ENCODE measurements at regions not wholly inside any gene's neighbourhood (a gene's known extent, or its start where the extent isn't known, plus 50 kb on each side); places are given as distances from the start of the nearest gene placed in this dataset.
"Not testable (repeated sequence)": the region's sequence is repeated elsewhere in the genome, so short reads cannot be mapped to it uniquely, and the experiment has no call there.

GRCh38 chr12:131530422-131530821, 180.5 kb upstream of the SFSWAP start:
- H3K4me1 ChIP-seq (ENCODE audit: control insufficient read depth in 3 of 3, insufficient read depth in 3 of 3, low read length in 3 of 3) = no peaks in the 10 kb centered on the region
- H3K36me3 ChIP-seq (ENCODE audit: control insufficient read depth in 3 of 3, insufficient read depth in 3 of 3, low read length in 3 of 3) = no peaks in the 10 kb centered on the region
- no peaks in the 10 kb centered on the region for H3K9me3 ChIP-seq (ENCODE audit: control insufficient read depth in 3 of 3, low read length in 3 of 3)
- peaks cover 6 to 20% (median 18%) of the 10 kb centered on the region in 3 donors for H3K27me3 ChIP-seq (ENCODE audit: control insufficient read depth in 3 of 3, insufficient read depth in 3 of 3, low read length in 3 of 3)
- no peak overlapping the region for H3K27ac ChIP-seq (ENCODE audit: low read depth, low read length)
- no peak overlapping the region for H3K4me3 ChIP-seq (ENCODE audit: low read length in 3 of 3)
- H3K9ac ChIP-seq (ENCODE audit: low read depth in 1 of 3, low read length in 3 of 3) = no peak overlapping the region

GRCh38 chr12:131533139-131533538, 177.8 kb upstream of the SFSWAP start:
- Histone ChIP-seq H3K4me1 (ENCODE audit: control insufficient read depth in 3 of 3, insufficient read depth in 3 of 3, low read length in 3 of 3) (no peaks in the 10 kb centered on the region), H3K27ac (ENCODE audit: low read depth, low read length) (no peak overlapping the region), H3K27me3 (ENCODE audit: control insufficient read depth in 3 of 3, insufficient read depth in 3 of 3, low read length in 3 of 3) (peaks cover 0 to 21% (median 10%) of the 10 kb centered on the region in 3 donors), H3K36me3 (ENCODE audit: control insufficient read depth in 3 of 3, insufficient read depth in 3 of 3, low read length in 3 of 3) (no peaks in the 10 kb centered on the region), H3K4me3 (ENCODE audit: low read length in 3 of 3) (no peak overlapping the region), H3K9me3 (ENCODE audit: control insufficient read depth in 3 of 3, low read length in 3 of 3) (no peaks in the 10 kb centered on the region), H3K9ac (ENCODE audit: low read depth in 1 of 3, low read length in 3 of 3) (no peak overlapping the region)

GRCh38 chr12:131535779-131536178, 175.1 kb upstream of the SFSWAP start:
- Histone ChIP-seq H3K9ac (ENCODE audit: low read depth in 1 of 3, low read length in 3 of 3) (no peak overlapping the region), H3K9me3 (ENCODE audit: control insufficient read depth in 3 of 3, low read length in 3 of 3) (no peaks in the 10 kb centered on the region), H3K27ac (ENCODE audit: low read depth, low read length) (no peak overlapping the region), H3K4me1 (ENCODE audit: control insufficient read depth in 3 of 3, insufficient read depth in 3 of 3, low read length in 3 of 3) (no peaks in the 10 kb centered on the region), H3K4me3 (ENCODE audit: low read length in 3 of 3) (no peak overlapping the region), H3K27me3 (ENCODE audit: control insufficient read depth in 3 of 3, insufficient read depth in 3 of 3, low read length in 3 of 3) (peaks cover 0 to 16% (median 10%) of the 10 kb centered on the region in 3 donors), H3K36me3 (ENCODE audit: control insufficient read depth in 3 of 3, insufficient read depth in 3 of 3, low read length in 3 of 3) (no peaks in the 10 kb centered on the region)

GRCh38 chr12:131536337-131536736, 174.6 kb upstream of the SFSWAP start:
- Histone ChIP-seq H3K36me3 (ENCODE audit: control insufficient read depth in 3 of 3, insufficient read depth in 3 of 3, low read length in 3 of 3) (no peaks in the 10 kb centered on the region), H3K4me3 (ENCODE audit: low read length in 3 of 3) (no peak overlapping the region), H3K27me3 (ENCODE audit: control insufficient read depth in 3 of 3, insufficient read depth in 3 of 3, low read length in 3 of 3) (peaks cover 0 to 16% (median 8%) of the 10 kb centered on the region in 3 donors), H3K9me3 (ENCODE audit: control insufficient read depth in 3 of 3, low read length in 3 of 3) (no peaks in the 10 kb centered on the region), H3K4me1 (ENCODE audit: control insufficient read depth in 3 of 3, insufficient read depth in 3 of 3, low read length in 3 of 3) (no peaks in the 10 kb centered on the region), H3K27ac (ENCODE audit: low read depth, low read length) (no peak overlapping the region), H3K9ac (ENCODE audit: low read depth in 1 of 3, low read length in 3 of 3) (no peak overlapping the region)

GRCh38 chr12:131536766-131537165, 174.1 kb upstream of the SFSWAP start:
- Histone ChIP-seq H3K27me3 (ENCODE audit: control insufficient read depth in 3 of 3, insufficient read depth in 3 of 3, low read length in 3 of 3) (peaks cover 0 to 12% (median 4%) of the 10 kb centered on the region in 3 donors), H3K9me3 (ENCODE audit: control insufficient read depth in 3 of 3, low read length in 3 of 3) (no peaks in the 10 kb centered on the region), H3K36me3 (ENCODE audit: control insufficient read depth in 3 of 3, insufficient read depth in 3 of 3, low read length in 3 of 3) (no peaks in the 10 kb centered on the region), H3K4me1 (ENCODE audit: control insufficient read depth in 3 of 3, insufficient read depth in 3 of 3, low read length in 3 of 3) (no peaks in the 10 kb centered on the region), H3K9ac (ENCODE audit: low read depth in 1 of 3, low read length in 3 of 3) (no peak overlapping the region), H3K4me3 (ENCODE audit: low read length in 3 of 3) (no peak overlapping the region), H3K27ac (ENCODE audit: low read depth, low read length) (no peak overlapping the region)

GRCh38 chr12:131537267-131537958, 173.5 kb upstream of the SFSWAP start:
- peaks cover 0 to 9% (median 0%) of the 10 kb centered on the region in 3 donors for H3K27me3 ChIP-seq (ENCODE audit: control insufficient read depth in 3 of 3, insufficient read depth in 3 of 3, low read length in 3 of 3)

GRCh38 chr12:131539381-131539780, 171.5 kb upstream of the SFSWAP start:
- no peaks in the 10 kb centered on the region for H3K4me1 ChIP-seq (ENCODE audit: control insufficient read depth in 3 of 3, insufficient read depth in 3 of 3, low read length in 3 of 3)
- H3K27ac ChIP-seq (ENCODE audit: low read depth, low read length) = no peak overlapping the region
- H3K36me3 ChIP-seq (ENCODE audit: control insufficient read depth in 3 of 3, insufficient read depth in 3 of 3, low read length in 3 of 3) = no peaks in the 10 kb centered on the region
- no peak overlapping the region for H3K4me3 ChIP-seq (ENCODE audit: low read length in 3 of 3)
- no peak overlapping the region for H3K9ac ChIP-seq (ENCODE audit: low read depth in 1 of 3, low read length in 3 of 3)
- peaks cover 0 to 9% (median 9%) of the 10 kb centered on the region in 3 donors for H3K27me3 ChIP-seq (ENCODE audit: control insufficient read depth in 3 of 3, insufficient read depth in 3 of 3, low read length in 3 of 3)
- no peaks in the 10 kb centered on the region for H3K9me3 ChIP-seq (ENCODE audit: control insufficient read depth in 3 of 3, low read length in 3 of 3)

More at GRCh38 chr12:131537267-131537958, 173.5 kb upstream of the SFSWAP start:
- H3K9ac ChIP-seq (ENCODE audit: low read depth in 1 of 3, low read length in 3 of 3) = no peak overlapping the region
- H3K27ac ChIP-seq (ENCODE audit: low read depth, low read length) = no peak overlapping the region
- no peaks in the 10 kb centered on the region for H3K4me1 ChIP-seq (ENCODE audit: control insufficient read depth in 3 of 3, insufficient read depth in 3 of 3, low read length in 3 of 3)
- H3K4me3 ChIP-seq (ENCODE audit: low read length in 3 of 3) = no peak overlapping the region
- H3K36me3 ChIP-seq (ENCODE audit: control insufficient read depth in 3 of 3, insufficient read depth in 3 of 3, low read length in 3 of 3) = no peaks in the 10 kb centered on the region
- H3K9me3 ChIP-seq (ENCODE audit: control insufficient read depth in 3 of 3, low read length in 3 of 3) = no peaks in the 10 kb centered on the region

- Histone ChIP-seq H3K9ac (ENCODE audit: low read depth in 1 of 3, low read length in 3 of 3) (no peak overlapping the region), H3K27me3 (ENCODE audit: control insufficient read depth in 3 of 3, insufficient read depth in 3 of 3, low read length in 3 of 3) (peaks cover 0 to 9% (median 8%) of the 10 kb centered on the region in 3 donors), H3K27ac (ENCODE audit: low read depth, low read length) (no peak overlapping the region), H3K4me3 (ENCODE audit: low read length in 3 of 3) (no peak overlapping the region), H3K36me3 (ENCODE audit: control insufficient read depth in 3 of 3, insufficient read depth in 3 of 3, low read length in 3 of 3) (no peaks in the 10 kb centered on the region), H3K9me3 (ENCODE audit: control insufficient read depth in 3 of 3, low read length in 3 of 3) (no peaks in the 10 kb centered on the region), H3K4me1 (ENCODE audit: control insufficient read depth in 3 of 3, insufficient read depth in 3 of 3, low read length in 3 of 3) (no peaks in the 10 kb centered on the region)
Observed at GRCh38 chr12:131540138-131540623, 170.7 kb upstream of the SFSWAP start.

GRCh38 chr12:131541512-131541911, 169.4 kb upstream of the SFSWAP start:
- H3K9me3 ChIP-seq (ENCODE audit: control insufficient read depth in 3 of 3, low read length in 3 of 3); H3K4me1 ChIP-seq (ENCODE audit: control insufficient read depth in 3 of 3, insufficient read depth in 3 of 3, low read length in 3 of 3); H3K4me3 ChIP-seq (ENCODE audit: low read length in 3 of 3); H3K36me3 ChIP-seq (ENCODE audit: control insufficient read depth in 3 of 3, insufficient read depth in 3 of 3, low read length in 3 of 3); H3K9ac ChIP-seq (ENCODE audit: low read depth in 1 of 3, low read length in 3 of 3); H3K27me3 ChIP-seq (ENCODE audit: control insufficient read depth in 3 of 3, insufficient read depth in 3 of 3, low read length in 3 of 3); H3K27ac ChIP-seq (ENCODE audit: low read depth, low read length): not testable (repeated sequence)

GRCh38 chr12:131542351-131542750, 168.5 kb upstream of the SFSWAP start:
- no peaks in the 10 kb centered on the region for H3K36me3 ChIP-seq (ENCODE audit: control insufficient read depth in 3 of 3, insufficient read depth in 3 of 3, low read length in 3 of 3)
- no peaks in the 10 kb centered on the region for H3K4me1 ChIP-seq (ENCODE audit: control insufficient read depth in 3 of 3, insufficient read depth in 3 of 3, low read length in 3 of 3)
- H3K27me3 ChIP-seq (ENCODE audit: control insufficient read depth in 3 of 3, insufficient read depth in 3 of 3, low read length in 3 of 3) = peaks cover 0 to 12% (median 9%) of the 10 kb centered on the region in 3 donors
- no peak overlapping the region for H3K9ac ChIP-seq (ENCODE audit: low read depth in 1 of 3, low read length in 3 of 3)
- H3K9me3 ChIP-seq (ENCODE audit: control insufficient read depth in 3 of 3, low read length in 3 of 3) = no peaks in the 10 kb centered on the region
- H3K4me3 ChIP-seq (ENCODE audit: low read length in 3 of 3) = no peak overlapping the region
- H3K27ac ChIP-seq (ENCODE audit: low read depth, low read length) = no peak overlapping the region

Measured in skeletal muscle tissue (tissue), 3 donors.